Vagina (tissue), 2 donors: ENCODE measurements at regions not wholly inside any gene's neighbourhood (a gene's known extent, or its start where the extent isn't known, plus 50 kb on each side); places are given as distances from the start of the nearest gene placed in this dataset.

Experiments
- DNase-seq, 2 donors: peaks; one replicate each; pipeline ENCODE4 v3.0.0-alpha.2; 2017; ENCODE audit errors: extremely low spot score in 2 of 2
- H3K27ac ChIP-seq: fragments of 200-600 bp; sonication (generic); one replicate; pipeline ENCODE4 v1.5.1; 2019
- H3K27me3 ChIP-seq: fragments of 200-600 bp; sonication (generic); one replicate; pipeline ENCODE4 v1.5.1; 2019
- H3K36me3 ChIP-seq, 2 donors: fragments of 200-600 bp; sonication (generic); one replicate each; pipeline ENCODE4 v1.5.1; 2017 to 2019
- H3K4me1 ChIP-seq: fragments of 200-600 bp; sonication (generic); one replicate; pipeline ENCODE4 v1.5.1; 2019
- H3K4me3 ChIP-seq, 2 donors: fragments of 200-600 bp; sonication (generic); 1 replicate in 1 of 2; 2 replicates in 1 of 2; pipeline ENCODE4 v1.5.1; 2016 to 2019
- H3K9me3 ChIP-seq: fragments of 200-600 bp; sonication (generic); one replicate; pipeline ENCODE4 v1.5.1; 2019
- CTCF ChIP-seq, 3 experiments: fragments of 450-650 bp in 2 of 3; fragments of 200-600 bp in 1 of 3; sonication (generic) in 1 of 3; IDR thresholded peaks; one replicate each; pipeline ENCODE4 v1.5.1; 2017 to 2019; ENCODE audit warnings: antibody characterized with exemption in 3 of 3, mild to moderate bottlenecking in 2 of 3, moderate library complexity in 2 of 3
- POLR2A ChIP-seq, 2 donors: fragments of 450-650 bp; IDR thresholded peaks; one replicate each; pipeline ENCODE4 v1.6.1; 2017; ENCODE audit warnings: antibody characterized with exemption in 2 of 2, mild to moderate bottlenecking in 2 of 2, moderate library complexity in 2 of 2
- POLR2AphosphoS5 ChIP-seq, 2 donors: sonication (generic); formaldehyde crosslinking; IDR thresholded peaks; one replicate each; pipeline ENCODE4 v1.9.0; 2017; ENCODE audit warnings: antibody characterized with exemption in 2 of 2, mild to moderate bottlenecking in 2 of 2, low read depth in 1 of 2; ENCODE audit not compliant: insufficient read depth in 1 of 2
- intact Hi-C: fragments of 100-400 bp; cut with DNase I; formaldehyde crosslinking; loops from one replicate; pipeline ENCODE4 v1.15.1; 2023

- H3K36me3 ChIP-seq = no peaks in the 10 kb centered on the region
- DNase-seq = no peak
- TF ChIP-seq CTCF (IDR thresholded peaks at IDR 0.05) = no peak
- TF ChIP-seq POLR2AphosphoS5 (IDR thresholded peaks at IDR 0.05; ENCODE audit: insufficient read depth in 1 of 2, low read depth in 1 of 2) = no peak
- no peak for TF ChIP-seq POLR2A (IDR thresholded peaks at IDR 0.05)
- H3K27me3 ChIP-seq = no peaks in the 10 kb centered on the region
- intact Hi-C loops = no loop called here
- H3K27ac ChIP-seq = no peak overlapping the region
- H3K4me3 ChIP-seq = no peak overlapping the region
- no peaks in the 10 kb centered on the region for H3K9me3 ChIP-seq
- H3K4me1 ChIP-seq = no peaks in the 10 kb centered on the region
These were observed 192.8 kb downstream of the PPARGC1A start for GRCh38 chr4:23697001-23697528.

- H3K4me1 ChIP-seq = no peaks in the 10 kb centered on the region
- no peak for TF ChIP-seq POLR2A (IDR thresholded peaks at IDR 0.05)
- TF ChIP-seq CTCF (IDR thresholded peaks at IDR 0.05) = no peak
- no peak for TF ChIP-seq POLR2AphosphoS5 (IDR thresholded peaks at IDR 0.05; ENCODE audit: insufficient read depth in 1 of 2, low read depth in 1 of 2)
- no peaks in the 10 kb centered on the region for H3K27me3 ChIP-seq
- intact Hi-C loops = no loop called here
- H3K27ac ChIP-seq = no peak overlapping the region
- H3K9me3 ChIP-seq = no peaks in the 10 kb centered on the region
- H3K36me3 ChIP-seq = no peaks in the 10 kb centered on the region
- DNase-seq = no peak
- H3K4me3 ChIP-seq = no peak overlapping the region
These were observed 203.5 kb downstream of the PPARGC1A start for GRCh38 chr4:23686169-23686897.

GRCh38 chr4:23685471-23685870 lies 204.4 kb downstream of the PPARGC1A start:
- no peak for DNase-seq
- Histone ChIP-seq H3K4me3 (no peak overlapping the region), H3K36me3 (no peaks in the 10 kb centered on the region), H3K27me3 (no peaks in the 10 kb centered on the region), H3K27ac (no peak overlapping the region), H3K4me1 (no peaks in the 10 kb centered on the region), H3K9me3 (no peaks in the 10 kb centered on the region)
- intact Hi-C loops = no loop called here
- TF ChIP-seq POLR2AphosphoS5 (IDR thresholded peaks at IDR 0.05; ENCODE audit: insufficient read depth in 1 of 2, low read depth in 1 of 2) (no peak), CTCF (IDR thresholded peaks at IDR 0.05) (no peak), POLR2A (IDR thresholded peaks at IDR 0.05) (no peak)

GRCh38 chr4:23680671-23681518 lies 209.0 kb downstream of the PPARGC1A start:
- Histone ChIP-seq H3K27me3 (no peaks in the 10 kb centered on the region), H3K4me1 (no peaks in the 10 kb centered on the region), H3K4me3 (no peak overlapping the region), H3K27ac (no peak overlapping the region), H3K36me3 (no peaks in the 10 kb centered on the region), H3K9me3 (no peaks in the 10 kb centered on the region)
- no peak for TF ChIP-seq CTCF (IDR thresholded peaks at IDR 0.05)
- no peak for TF ChIP-seq POLR2A (IDR thresholded peaks at IDR 0.05)
- no peak for TF ChIP-seq POLR2AphosphoS5 (IDR thresholded peaks at IDR 0.05; ENCODE audit: insufficient read depth in 1 of 2, low read depth in 1 of 2)
- intact Hi-C loops = no loop called here
- DNase-seq = no peak
